WI38 (cell line): ENCODE measurements at regions not wholly inside any gene's neighbourhood (a gene's known extent, or its start where the extent isn't known, plus 50 kb on each side); places are given as distances from the start of the nearest gene placed in this dataset.

Experiments used
- H3K4me3 ChIP-seq: 2 replicates; pipeline ENCODE4 v1.5.1; 2011; ENCODE audit warnings: low read depth, mild to moderate bottlenecking, control low read depth, low read length
- CTCF ChIP-seq: IDR thresholded peaks from 2 replicates; pipeline ENCODE4 v1.5.1; 2012; ENCODE audit warnings: low read depth, mild to moderate bottlenecking, control low read depth, low read length

GRCh38 chr6:141451511-141452353 lies 681.0 kb upstream of the GJE1 start:
- TF ChIP-seq CTCF, result no peak
- no peak overlapping the region for H3K4me3 ChIP-seq

- no peak for TF ChIP-seq CTCF
- no peak overlapping the region for H3K4me3 ChIP-seq
These were observed 681.6 kb upstream of the GJE1 start for GRCh38 chr6:141451181-141451510.

- no peak for TF ChIP-seq CTCF
- H3K4me3 ChIP-seq, result no peak overlapping the region
These were observed 686.6 kb upstream of the GJE1 start for GRCh38 chr6:141445928-141446628.

- no peak for TF ChIP-seq CTCF
- no peak overlapping the region for H3K4me3 ChIP-seq
These were observed 688.9 kb upstream of the GJE1 start for GRCh38 chr6:141443668-141444289.

- no peak overlapping the region for H3K4me3 ChIP-seq
- TF ChIP-seq CTCF, result no peak
These were observed 689.7 kb upstream of the GJE1 start for GRCh38 chr6:141443032-141443431.

GRCh38 chr6:141439513-141439912 lies 693.2 kb upstream of the GJE1 start:
- H3K4me3 ChIP-seq, result no peak overlapping the region
- no peak for TF ChIP-seq CTCF

GRCh38 chr6:141437685-141438084 lies 695.0 kb upstream of the GJE1 start:
- no peak for TF ChIP-seq CTCF
- H3K4me3 ChIP-seq, result no peak overlapping the region
